SW 1271 (cell line): ENCODE measurements at regions not wholly inside any gene's neighbourhood (a gene's known extent, or its start where the extent isn't known, plus 50 kb on each side); places are given as distances from the start of the nearest gene placed in this dataset.

Experiments
- DNase-seq, 2 experiments: peaks; one replicate each; lab custom pipeline; 2025; lab: John Stamatoyannopoulos, UW

DNA sequence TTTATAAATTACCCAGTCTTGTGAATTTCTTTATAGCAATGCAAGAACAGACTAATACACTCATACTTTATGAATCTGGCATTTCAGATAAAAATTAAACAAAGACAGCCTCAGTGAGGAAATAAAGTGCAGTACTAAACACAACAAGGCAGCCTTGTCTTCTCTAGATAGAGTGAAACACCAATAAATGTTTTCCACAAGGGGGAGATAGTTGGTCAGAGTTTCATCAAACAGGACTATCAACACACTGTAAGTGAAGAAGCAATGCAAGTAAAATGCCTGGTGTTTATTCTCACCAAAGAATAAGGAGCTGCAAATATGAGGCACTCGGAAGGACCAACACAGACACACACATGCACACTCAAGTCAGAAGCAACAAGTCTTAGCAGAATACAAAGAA, 62.8 kb downstream of the FAM9B start:
- peak; percentile 1 to 13 for DNase-seq

DNA sequence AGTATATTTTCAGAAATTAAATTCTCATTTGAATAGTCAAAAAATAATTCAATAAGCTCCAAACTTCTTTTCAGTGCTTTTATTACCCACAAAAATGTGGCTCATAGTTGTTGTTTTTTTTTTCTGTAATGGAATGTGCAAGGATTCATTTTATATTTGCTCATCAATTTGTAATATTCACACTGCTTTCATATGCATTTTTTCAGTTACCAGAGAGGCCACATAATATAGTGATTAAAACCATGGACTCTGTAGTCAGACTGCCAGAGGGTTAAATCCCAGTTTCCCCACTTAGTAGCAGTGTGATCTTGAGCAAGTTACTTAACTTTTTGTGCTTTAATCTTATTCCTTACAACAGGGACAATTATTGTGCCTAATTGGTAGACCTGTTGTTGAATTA, 64.5 kb downstream of the FAM9B start:
- DNase-seq = no peak

DNA sequence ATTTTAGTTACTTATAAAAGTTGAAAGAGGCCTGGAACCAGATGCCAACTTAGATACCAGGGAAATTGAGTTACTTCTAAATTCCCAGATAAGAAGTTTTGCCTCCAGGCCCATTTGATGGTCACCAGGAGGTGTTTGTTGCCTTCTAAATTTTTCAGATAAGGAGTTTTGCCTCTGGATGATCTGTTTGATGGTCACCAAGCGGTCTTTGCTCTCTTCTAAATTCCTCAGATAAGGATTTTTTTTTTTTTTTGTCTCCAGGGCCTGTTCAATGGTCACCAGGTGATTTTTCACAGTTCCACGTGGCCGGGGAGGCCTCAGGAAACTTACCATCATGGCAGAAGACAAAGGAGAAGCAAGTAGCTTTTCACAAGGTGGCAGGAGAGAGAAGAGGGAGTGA, 66.5 kb downstream of the FAM9B start:
- DNase-seq = no peak

DNA sequence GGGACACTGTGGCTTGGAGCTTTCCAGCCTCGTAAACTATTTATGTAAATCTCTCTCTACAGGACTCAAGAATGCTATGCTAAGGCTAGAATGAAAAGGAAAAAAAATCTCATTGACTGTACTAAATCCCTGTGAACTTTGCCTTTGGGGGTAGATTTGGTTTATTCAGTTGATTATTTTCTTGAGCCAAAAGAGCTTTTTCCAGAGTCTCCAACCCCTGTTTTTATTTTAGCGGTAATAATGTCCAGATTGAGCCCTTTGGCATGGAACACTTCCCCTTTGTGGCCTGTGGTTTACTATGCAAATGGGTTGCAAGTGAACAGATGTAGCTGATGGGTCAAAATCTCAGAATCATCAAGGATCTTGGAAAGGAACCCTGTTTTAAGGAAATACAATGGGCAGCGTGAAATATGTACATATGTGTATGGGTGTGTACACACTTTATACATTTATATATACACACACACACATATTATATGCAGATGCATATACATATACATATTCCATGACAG, 72.9 kb downstream of the FAM9B start:
- no peak for DNase-seq

DNA sequence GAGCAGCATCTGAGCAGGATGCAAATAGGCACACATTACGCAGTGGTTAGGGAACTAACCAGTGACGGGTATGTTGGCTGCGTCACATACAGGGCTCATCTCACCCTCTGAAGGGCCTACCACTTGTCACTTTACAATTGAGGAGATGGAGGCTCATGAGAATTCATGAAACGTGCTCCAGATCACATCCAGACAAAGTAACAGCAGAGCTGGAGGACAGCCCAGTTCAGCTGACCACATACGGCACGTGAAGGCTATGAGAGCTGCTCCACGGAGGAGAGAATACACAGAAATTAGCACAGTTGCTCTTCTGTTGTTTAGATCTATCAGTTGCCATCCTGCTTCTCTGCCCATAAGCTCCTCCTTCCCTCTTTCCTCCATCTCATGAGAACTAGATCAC, 78.4 kb downstream of the FAM9B start:
- no peak for DNase-seq

DNA sequence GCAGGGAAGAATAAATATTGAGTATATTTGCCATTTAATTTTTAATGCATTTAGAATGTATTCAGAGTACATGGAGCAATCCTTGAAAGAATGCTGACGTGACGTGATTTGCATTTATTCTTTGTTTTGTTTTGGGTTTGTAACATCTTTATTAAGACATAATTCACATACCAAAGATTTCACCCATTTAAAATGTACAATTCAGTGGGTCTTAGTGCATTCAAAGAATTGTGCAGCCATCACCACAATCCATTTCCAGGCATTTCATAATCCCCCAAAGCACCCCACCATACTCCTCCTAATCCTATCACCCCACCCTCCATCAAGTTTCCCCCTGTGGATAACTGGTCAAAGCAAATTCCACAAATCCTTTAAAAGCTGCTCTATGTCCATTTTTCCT, 87.4 kb downstream of the FAM9B start:
- no peak for DNase-seq

DNA sequence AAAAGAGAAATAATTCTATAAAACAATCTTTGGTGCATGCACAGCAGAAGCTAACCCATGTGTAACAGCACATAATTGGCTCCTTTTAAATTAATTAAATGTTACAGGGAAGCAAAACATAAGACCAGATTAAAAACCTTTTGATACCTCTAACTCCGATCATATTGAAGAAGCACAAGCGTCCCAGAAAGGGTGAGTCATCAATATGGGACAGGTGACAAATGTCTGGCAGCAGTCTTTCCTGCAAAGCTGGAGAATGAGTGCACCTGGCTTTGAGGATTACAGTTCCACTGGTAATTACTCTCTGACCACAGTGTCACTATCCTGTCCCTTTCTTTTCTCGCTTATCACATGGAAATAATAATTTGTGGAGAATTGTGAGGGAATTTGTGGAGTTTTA, 94.6 kb downstream of the FAM9B start:
- DNase-seq = no peak

DNA sequence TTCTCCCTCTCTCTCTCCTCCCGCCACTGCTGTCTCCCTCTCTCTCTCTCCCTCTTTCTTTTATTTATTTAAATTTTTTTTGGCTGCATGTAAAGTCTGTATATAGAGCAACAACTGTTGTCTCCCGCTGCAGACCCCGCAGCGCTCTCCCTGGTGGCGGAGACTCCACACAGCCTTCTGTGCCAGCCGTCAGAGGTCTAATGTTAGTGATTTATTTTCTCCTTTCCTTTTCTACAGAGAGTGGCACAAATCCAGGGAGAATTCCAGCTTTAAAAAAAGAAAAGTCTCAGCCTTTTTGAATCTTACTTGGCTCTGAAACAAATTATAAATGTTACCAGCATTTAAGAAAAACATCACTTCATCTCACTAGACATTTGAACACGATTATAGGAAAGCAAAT, 106.2 kb downstream of the FAM9B start:
- no peak for DNase-seq

DNA sequence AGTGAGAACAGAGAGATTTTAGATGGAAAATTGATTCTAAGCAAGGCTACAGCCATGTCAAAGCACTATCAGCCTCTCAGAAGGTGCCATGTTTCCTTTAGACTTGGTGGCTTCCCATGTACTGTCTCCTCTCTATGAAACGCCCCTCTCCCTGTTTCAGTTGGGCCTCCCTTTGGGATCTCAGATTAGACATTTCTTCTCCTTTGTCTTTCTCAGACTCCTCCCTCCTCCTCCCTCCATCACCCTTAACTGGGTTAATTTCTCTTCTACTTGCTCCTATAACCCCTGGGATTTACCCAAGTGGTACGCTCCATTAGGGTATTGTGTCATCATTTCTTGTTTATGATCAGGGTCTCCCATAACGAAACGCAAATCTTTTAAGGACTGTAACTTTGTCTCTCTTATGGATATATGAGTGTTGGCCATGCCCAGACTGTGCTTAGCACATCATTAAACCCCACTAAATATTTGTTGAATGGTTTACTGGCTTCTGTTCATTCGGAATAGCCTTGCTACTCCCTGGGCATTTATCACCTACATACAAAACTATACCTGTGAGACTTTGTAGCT, 106.8 kb downstream of the FAM9B start:
- no peak for DNase-seq

DNA sequence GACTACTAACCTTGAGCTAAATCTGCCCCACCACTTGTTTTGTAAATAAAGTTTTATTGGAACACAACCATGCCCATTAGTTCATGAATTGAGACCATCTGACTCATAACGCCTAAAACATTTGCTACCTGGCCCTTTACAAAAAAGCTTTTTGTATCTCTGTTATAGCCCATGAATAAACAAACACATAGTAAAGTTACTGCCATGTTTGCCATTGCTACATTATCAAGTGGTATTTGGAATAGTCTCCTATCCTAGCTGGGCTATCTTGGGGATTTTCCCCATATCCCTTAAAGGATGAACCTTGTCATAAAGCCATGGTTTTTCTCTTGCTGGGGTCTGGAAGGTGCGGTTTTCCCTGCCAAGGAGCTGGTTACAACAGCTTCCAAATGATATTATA, 112.3 kb downstream of the FAM9B start:
- no peak for DNase-seq

DNA sequence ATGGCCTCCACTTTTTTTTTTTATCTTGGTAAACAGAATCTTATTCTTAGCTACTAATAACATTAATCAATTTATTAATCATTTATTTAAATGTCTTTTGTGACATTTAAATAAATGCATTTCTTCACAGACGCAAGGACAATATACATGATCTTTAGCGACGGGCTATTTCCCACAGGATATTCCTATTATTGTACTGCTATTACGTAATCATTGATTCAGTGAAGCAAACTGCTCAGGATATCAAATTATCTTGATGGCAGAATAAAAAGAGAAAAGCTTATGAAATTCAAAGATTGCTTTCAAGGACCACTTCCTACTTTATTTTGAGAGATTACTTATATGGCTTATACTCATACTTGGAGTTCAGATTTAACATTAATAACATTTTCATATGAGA, 114.1 kb downstream of the FAM9B start:
- no peak for DNase-seq

DNA sequence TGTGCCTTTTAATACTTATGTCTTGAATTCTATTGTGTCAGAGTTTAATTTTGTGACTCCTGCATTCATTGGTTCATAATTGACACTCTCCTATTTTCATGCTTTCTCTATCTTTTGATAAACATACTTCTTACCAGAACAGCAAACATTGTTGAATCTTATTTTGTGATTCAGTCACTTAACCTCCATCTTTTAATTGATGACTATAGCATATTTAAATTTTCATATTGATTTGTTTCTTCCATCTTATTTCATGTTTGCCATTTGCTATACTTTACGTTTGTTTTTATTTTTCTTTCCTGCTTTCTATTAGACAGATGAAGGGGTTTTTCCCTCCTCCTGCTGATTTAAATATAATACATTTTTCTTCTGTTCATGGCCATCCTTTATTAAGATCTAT, 115.5 kb upstream of the FAM9A start:
- DNase-seq = no peak

DNA sequence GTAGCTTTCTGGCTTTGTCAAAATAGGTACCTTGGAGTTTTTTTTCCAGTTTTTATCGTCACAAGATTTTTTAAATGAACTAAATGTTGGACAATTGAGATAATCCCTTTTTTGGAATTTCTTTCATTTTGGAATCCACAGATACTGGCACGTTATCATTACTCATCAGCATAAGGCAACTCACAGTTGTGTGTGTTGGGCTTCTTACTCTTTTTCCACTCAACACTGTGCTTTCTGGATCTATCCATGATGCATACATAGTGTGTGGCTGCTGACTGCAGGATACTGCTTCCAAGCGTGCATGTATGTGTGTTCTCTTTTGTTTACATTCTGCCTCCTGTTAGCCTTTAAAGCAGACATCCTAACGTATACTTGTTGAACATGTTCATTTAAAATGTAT, 113.5 kb upstream of the FAM9A start:
- DNase-seq = no peak

DNA sequence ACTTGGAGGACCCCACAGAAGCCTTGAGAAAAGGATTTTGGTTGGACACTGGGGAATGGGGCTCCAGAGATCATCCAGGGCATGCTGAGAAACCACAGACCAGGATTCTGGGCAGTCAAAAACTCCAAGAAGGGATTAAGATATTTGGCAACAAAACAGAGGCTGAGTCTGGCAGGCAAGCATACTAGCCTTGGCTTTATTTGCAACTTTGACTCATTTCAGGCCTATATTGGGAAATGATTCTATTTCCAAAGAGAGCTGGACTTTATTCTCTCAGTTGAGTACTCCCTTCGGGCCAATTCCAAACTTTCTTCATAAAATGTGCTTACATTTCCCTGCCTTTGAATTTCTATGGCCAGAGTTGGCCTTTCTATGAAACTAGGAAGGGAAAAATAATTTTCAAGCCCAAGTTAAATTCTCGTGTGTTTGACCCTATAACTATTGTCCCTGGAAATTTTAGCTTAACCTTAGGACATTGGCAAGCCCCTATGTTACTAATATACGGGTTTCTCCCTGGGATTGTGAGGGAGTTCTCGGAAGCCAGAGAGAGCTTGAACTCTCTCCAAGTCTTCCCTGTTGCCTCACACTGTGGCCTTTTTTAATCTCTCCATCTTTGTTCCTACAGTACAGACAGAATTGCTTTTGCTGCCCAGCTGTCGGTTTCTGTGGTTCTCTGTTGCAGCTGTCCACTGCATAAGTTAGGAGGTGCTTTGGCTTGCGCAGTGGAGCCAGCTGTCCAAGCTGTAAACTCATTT, 112.6 kb upstream of the FAM9A start:
- DNase-seq = no peak

DNA sequence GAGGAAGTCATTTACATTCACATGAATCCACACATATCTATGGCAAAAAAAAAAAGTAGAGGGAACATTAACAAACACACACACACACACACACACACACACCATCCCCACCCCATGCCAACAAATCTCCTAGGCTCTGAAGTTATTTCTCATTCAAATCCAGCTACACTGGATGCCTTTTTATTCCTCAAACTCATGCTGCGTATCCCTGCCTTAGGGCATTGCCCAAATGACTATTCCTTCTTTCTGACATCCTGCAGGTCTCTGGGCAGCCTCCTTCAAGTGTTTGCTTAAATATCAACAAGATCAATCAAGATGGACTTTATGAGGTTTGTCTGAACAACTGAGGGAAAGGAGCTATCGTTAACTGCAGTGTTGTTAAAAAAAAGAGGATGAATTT, 106.5 kb upstream of the FAM9A start:
- DNase-seq = no peak

DNA sequence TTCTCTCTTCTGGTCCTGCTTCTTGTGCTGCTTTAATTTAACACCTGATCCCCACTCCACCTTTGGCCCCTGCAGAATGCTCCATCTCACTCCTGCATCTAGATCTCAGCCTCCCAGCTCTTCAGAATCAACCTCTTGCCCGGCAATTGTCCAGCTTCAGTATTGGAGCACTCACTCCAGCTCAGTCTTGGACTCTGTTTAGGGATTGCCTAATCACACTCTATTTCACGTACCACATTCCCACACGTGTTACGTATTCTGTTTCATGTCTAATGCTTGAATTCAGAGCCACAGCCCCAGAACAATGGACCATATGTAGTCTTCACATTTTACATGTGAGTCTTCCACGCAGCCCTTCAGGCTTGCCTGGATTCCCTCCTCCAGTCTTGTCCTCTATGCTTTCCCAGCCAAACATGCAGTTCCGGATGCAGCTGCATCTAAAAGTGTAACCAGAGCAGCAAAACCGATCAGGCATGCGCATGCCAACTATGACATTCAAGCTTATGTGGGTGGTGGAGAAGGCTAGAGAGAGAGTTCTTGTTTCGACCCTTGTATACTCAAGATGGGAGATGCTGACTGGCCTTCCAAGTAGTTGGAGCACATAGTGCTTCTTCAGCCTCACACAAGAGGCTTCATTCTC, 105.2 kb upstream of the FAM9A start:
- no peak for DNase-seq

DNA sequence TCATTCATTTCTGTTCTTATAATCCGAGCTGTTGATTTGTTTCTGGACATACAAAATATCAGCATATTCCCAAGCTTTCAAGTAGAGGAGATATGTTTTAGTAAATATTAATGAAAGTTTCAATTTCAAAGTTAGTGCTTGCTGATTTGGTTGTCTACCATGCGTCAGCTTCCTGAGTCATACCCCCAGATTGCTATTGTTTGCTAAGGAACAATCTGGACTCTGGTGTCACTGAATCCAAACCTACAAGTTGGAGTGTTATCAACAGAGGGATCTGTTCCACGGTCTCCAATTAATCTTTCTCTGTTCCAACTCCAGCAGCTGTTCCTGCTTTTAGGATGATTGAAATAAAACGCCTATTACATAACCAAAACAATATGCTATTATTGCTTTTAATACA, 96.1 kb upstream of the FAM9A start:
- DNase-seq = no peak

DNA sequence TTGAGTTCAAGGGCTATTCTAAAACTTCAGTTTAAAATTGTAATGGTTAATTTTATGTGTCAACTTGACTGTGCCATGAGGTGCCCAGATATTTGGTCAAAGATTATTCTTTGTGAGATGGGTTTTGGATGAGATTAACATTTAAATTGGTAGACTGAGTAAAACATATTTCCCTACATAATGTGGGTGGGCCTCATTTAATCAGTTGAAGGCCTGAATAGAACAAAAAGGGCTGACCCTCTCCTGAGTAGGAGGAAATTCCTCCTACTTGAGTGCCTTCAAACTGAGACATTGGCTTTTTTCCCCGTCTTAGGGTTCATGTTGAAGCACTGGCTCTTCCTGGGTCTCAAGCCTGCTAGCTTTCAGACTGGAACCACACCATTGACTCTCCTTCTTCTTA, 89.6 kb upstream of the FAM9A start:
- DNase-seq = no peak

DNA sequence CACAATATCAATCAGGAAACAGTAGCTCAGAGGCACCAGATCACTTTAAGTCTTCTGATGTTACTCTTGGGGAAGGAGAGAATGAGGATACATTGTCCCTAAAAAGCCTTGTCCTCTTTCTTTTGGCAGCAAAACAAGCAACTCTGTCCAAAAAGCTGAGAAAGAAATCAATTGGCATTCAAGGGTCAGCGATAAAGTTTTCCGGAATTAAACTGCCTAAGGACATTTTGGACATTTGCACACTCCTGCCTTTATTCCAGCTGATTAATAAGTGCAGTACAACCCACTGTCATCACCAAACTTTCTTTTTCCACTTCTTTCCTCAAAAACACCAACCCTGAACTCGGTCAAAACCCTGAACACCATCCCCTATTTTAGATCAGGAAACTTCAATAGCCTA, 85.8 kb upstream of the FAM9A start:
- no peak for DNase-seq

DNA sequence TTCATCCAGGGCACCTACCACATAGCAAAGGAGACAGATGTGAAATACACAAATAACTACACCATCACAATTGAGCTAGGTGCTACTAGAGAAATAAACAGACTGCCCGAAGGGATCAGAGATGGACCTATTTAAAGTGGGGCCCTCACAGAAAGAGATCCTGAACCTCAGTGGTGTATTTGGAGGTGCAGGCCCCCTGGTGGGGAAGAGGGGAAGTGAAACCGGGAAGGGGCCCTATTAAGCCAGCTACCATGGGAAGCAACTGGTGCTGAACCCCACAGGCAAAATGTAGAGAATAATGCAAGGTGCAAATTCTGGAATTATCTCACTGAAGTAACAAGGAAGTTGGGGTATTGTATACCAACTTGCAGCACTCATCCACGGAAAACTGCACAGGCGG, 78.6 kb upstream of the FAM9A start:
- DNase-seq = no peak

DNA sequence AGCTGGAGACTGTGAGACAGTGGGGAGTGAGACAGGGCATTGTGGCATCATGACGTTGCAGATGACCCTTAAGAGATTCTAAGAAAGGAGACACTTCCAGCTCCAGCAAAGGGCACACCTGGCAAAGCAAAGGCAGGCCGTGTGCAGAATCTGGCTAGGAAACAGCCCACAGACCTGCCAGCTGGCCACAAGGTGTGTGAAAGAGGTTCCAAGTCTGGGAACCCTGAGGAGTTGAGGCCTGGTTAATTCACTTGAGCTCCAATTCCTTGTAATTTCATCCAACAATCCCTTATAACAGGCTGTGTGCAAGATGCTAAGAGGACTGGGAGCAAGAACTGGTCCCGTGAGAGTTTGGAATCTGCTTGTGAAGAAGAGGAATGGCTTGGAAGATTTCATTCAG, 72.8 kb upstream of the FAM9A start:
- DNase-seq = no peak

DNA sequence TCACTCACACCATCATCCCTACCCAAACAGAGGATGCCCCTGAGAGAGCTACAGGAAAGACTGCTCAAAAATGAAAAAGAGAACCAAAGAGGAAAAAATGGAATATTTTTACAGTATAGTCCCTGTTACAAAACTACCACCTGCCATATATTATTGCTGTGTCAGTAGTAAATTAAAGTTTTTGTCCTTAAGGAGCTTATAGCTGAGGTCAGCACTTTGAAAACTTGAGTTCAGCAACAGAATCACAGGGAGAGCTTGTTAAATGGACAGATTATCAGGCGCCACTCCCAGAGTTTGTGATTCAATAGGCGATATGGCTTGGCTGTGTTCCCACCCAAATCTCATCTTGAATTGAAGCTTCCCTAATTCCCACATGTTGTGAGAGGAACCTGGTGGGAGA, 71.9 kb upstream of the FAM9A start:
- no peak for DNase-seq

DNA sequence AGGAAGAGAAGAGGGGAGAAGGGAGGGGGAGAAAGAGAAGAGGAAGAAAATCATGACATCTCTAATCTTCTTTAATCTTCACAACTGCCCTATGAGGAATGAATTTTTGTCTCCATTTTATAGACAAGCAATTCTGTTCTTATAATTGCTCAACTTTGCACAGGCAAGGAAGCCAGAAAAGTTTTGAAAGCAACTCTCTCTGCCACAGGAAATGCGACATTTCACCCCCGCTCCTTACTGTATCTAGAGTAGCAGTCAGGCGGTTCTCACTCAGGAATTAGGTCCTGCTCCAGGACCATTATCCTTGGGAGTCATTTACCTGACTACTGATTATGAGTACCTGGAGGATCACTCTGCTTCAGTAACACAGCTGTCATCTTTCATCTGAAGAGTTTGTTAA, 69.2 kb upstream of the FAM9A start:
- no peak for DNase-seq

DNA sequence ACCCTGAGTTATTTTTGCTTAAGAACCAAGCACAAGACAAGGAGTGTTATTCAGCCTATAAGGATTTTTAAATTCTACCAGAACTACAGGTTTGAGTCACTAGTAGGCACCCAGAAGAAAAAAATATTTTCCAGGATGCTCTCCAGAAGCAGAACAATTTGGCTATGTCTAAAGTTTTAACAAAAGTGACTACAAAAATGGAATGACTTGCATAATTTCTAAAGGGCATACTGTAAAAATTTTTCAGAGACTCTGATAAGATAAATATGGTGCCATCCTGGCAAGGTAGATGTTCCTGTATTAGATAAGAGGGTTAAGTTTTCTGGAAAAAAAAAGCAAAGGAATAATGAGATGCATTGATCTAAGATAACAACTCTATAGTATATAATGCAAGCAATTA, 68.6 kb upstream of the FAM9A start:
- no peak for DNase-seq
